WTC11 (cell line): ENCODE measurements at regions not wholly inside any gene's neighbourhood (a gene's known extent, or its start where the extent isn't known, plus 50 kb on each side); places are given as distances from the start of the nearest gene placed in this dataset.
A peak's percentile ranks its signal among the peaks of the same experiment; 100 is the strongest.
"Not testable (repeated sequence)": the region's sequence is repeated elsewhere in the genome, so short reads cannot be mapped to it uniquely, and the experiment has no call there.

Experiments used
- ATAC-seq: fragments of 200-7000 bp; cut with Tn5 transposase; 2 replicates; pipeline ENCODE4 v1.10.0; 2021; ENCODE audit warnings: mild to moderate bottlenecking, moderate library complexity
- CTCF ChIA-PET: fragments of 300-600 bp; sonication (Branson Sonifier 250); formaldehyde crosslinking; loops from one replicate; lab custom pipeline; 2021; ENCODE audit warnings: antibody characterized with exemption; lab: Charles Lee
- POLR2A ChIA-PET: fragments of 350-600 bp; sonication (Branson Sonifier 250); formaldehyde crosslinking; loops from one replicate; lab custom pipeline; 2021; ENCODE audit warnings: antibody characterized with exemption; lab: Charles Lee
- DNase-seq: peaks from one replicate; pipeline ENCODE4 v3.0.0; 2021; ENCODE audit warnings: low spot score
- H3K27ac Mint-ChIP-seq: 2 replicates; pipeline ENCODE4 v1.8.0; 2021; ENCODE audit warnings: mixed read lengths
- H3K27me3 Mint-ChIP-seq: 2 replicates; pipeline ENCODE4 v1.8.0; 2021; ENCODE audit warnings: low read depth, mild to moderate bottlenecking, moderate library complexity, mixed read lengths
- H3K36me3 Mint-ChIP-seq: 2 replicates; pipeline ENCODE4 v1.8.0; 2021; ENCODE audit warnings: mixed read lengths
- H3K4me1 Mint-ChIP-seq: 2 replicates; pipeline ENCODE4 v1.8.0; 2022; ENCODE audit warnings: mixed read lengths
- H3K4me3 Mint-ChIP-seq: 2 replicates; pipeline ENCODE4 v1.8.0; 2021; ENCODE audit warnings: mild to moderate bottlenecking, moderate library complexity, mixed read lengths
- H3K9me3 Mint-ChIP-seq: 2 replicates; pipeline ENCODE4 v1.8.0; 2021; ENCODE audit warnings: mixed read lengths
- AFF4 ChIP-seq: sonication (generic); formaldehyde crosslinking; IDR thresholded peaks from 2 replicates; pipeline ENCODE4 v1.8.1; 2023; ENCODE audit warnings: mild to moderate bottlenecking, missing genetic modification reagents, borderline replicate concordance
- ATF6 ChIP-seq: sonication (generic); formaldehyde crosslinking; IDR thresholded peaks from 2 replicates; pipeline ENCODE4 v1.8.1; 2023; ENCODE audit warnings: mild to moderate bottlenecking, missing genetic modification reagents
- FOXJ3 ChIP-seq: sonication (generic); formaldehyde crosslinking; IDR thresholded peaks from 2 replicates; pipeline ENCODE4 v1.9.0; 2021; ENCODE audit warnings: missing genetic modification reagents, mild to moderate bottlenecking, borderline replicate concordance
- GABPB1 ChIP-seq: sonication (generic); formaldehyde crosslinking; IDR thresholded peaks from 2 replicates; pipeline ENCODE4 v1.8.1; 2023; ENCODE audit warnings: mild to moderate bottlenecking, missing genetic modification reagents
- GRHL2 ChIP-seq: fragments of 250-450 bp; sonication (Bioruptor Pico); IDR thresholded peaks from 2 replicates; pipeline ENCODE4 v1.8.0; 2022; ENCODE audit warnings: mild to moderate bottlenecking, moderate library complexity; ENCODE audit not compliant: insufficient replicate concordance, severe bottlenecking
- PRDM15 ChIP-seq: sonication (generic); formaldehyde crosslinking; IDR thresholded peaks from 2 replicates; pipeline ENCODE4 v1.8.0; 2022; ENCODE audit warnings: missing genetic modification reagents
- PREB ChIP-seq: sonication (generic); formaldehyde crosslinking; IDR thresholded peaks from 2 replicates; pipeline ENCODE4 v1.8.1; 2022; ENCODE audit warnings: mild to moderate bottlenecking, missing genetic modification reagents, moderate library complexity, borderline replicate concordance
- SMAD3 ChIP-seq: sonication (generic); formaldehyde crosslinking; IDR thresholded peaks from 2 replicates; pipeline ENCODE4 v1.8.0; 2022; ENCODE audit warnings: missing genetic modification reagents, mild to moderate bottlenecking, borderline replicate concordance
- TCF7 ChIP-seq: sonication (generic); formaldehyde crosslinking; IDR thresholded peaks from 2 replicates; pipeline ENCODE4 v1.8.0; 2022; ENCODE audit warnings: mild to moderate bottlenecking, low read depth, missing genetic modification reagents, moderate library complexity
- TEAD4 ChIP-seq: sonication (generic); formaldehyde crosslinking; IDR thresholded peaks from 2 replicates; pipeline ENCODE4 v1.8.0; 2022; ENCODE audit warnings: mild to moderate bottlenecking, missing genetic modification reagents
- USF2 ChIP-seq: sonication (generic); formaldehyde crosslinking; IDR thresholded peaks from 2 replicates; pipeline ENCODE4 v1.8.1; 2023; ENCODE audit warnings: mild to moderate bottlenecking, missing genetic modification reagents, moderate library complexity

GRCh38 chr22:25419247-25420113, 145.0 kb upstream of the GRK3 start:
- POLR2A ChIA-PET, result no interaction called here

GRCh38 chr22:25420114-25420441, 144.4 kb upstream of the GRK3 start:
- H3K9me3 Mint-ChIP-seq, H3K27ac Mint-ChIP-seq, CTCF ChIA-PET, POLR2A ChIA-PET, H3K36me3 Mint-ChIP-seq, DNase-seq, ATAC-seq: not testable (repeated sequence)
- Mint-ChIP-seq H3K4me1 (peaks cover 16% of the 10 kb centered on the region), H3K27me3 (peaks cover 56% of the 10 kb centered on the region), H3K4me3 (peak overlapping the region; percentile 53)

More at GRCh38 chr22:25419247-25420113, 145.0 kb upstream of the GRK3 start:
- no peak for ATAC-seq
- Mint-ChIP-seq H3K36me3 (no peaks in the 10 kb centered on the region), H3K27ac (no peak overlapping the region)
- no peak for DNase-seq
- TF ChIP-seq PREB (no peak), GRHL2 (no peak), USF2 (0 out of 2 replicates have a peak, but pooled peaks have one; percentile 44), ATF6 (no peak), SMAD3 (no peak), PRDM15 (CRISPR knock-in tag) (no peak), GABPB1 (CRISPR knock-in tag) (peak; percentile 52; the same call in 1 of the 2 replicates), TCF7 (CRISPR knock-in tag) (no peak), AFF4 (CRISPR knock-in tag) (no peak), TEAD4 (CRISPR knock-in tag) (no peak), FOXJ3 (CRISPR knock-in tag) (no peak)
- TF ChIP-seq, all 79 proteins: peak for 2
- Mint-ChIP-seq H3K4me1 (peaks cover 16% of the 10 kb centered on the region), H3K4me3 (peak overlapping the region; percentile 53), H3K9me3 (no peaks in the 10 kb centered on the region), H3K27me3 (peaks cover 57% of the 10 kb centered on the region)
- CTCF ChIA-PET, result no interaction called here
